ENCODE measurements at regions not wholly inside any gene's neighbourhood (a gene's known extent, or its start where the extent isn't known, plus 50 kb on each side); places are given as distances from the start of the nearest gene placed in this dataset.

- TF ChIP-seq CTCF (IDR thresholded peaks at IDR 0.05; ENCODE audit: low read depth, low read length) = no peak
- no peak for TF ChIP-seq POLR2A (IDR thresholded peaks at IDR 0.05; ENCODE audit: extremely low read depth, insufficient read length)
- TF ChIP-seq MAX (IDR thresholded peaks at IDR 0.05; ENCODE audit: low read depth, low read length) = no peak
- TF ChIP-seq MYC (IDR thresholded peaks at IDR 0.05; ENCODE audit: low read depth, low read length) = no peak
Observed at GRCh38 chr13:60318186-60318585, 78.8 kb upstream of the TDRD3 start.
